ENCODE measurements at regions not wholly inside any gene's neighbourhood (a gene's known extent, or its start where the extent isn't known, plus 50 kb on each side); places are given as distances from the start of the nearest gene placed in this dataset.

- H2AFZ ChIP-seq (replicated peaks; ENCODE audit: low read length, poor library complexity), result no peak overlapping the region
- H3K14ac ChIP-seq (replicated peaks; ENCODE audit: low read depth, low read length), result no peak overlapping the region
- no peak overlapping the region for H2BK120ac ChIP-seq (ENCODE audit: low read depth, low read length)
- peaks cover 5% of the 10 kb centered on the region; the same call in 1 of the 2 replicates for H3K9me3 ChIP-seq (ENCODE audit: control insufficient read depth, insufficient read depth, low read length)
- no peaks in the 10 kb centered on the region for H3K36me3 ChIP-seq (ENCODE audit: control insufficient read depth, insufficient read depth, low read length)
- H3K27me3 ChIP-seq (ENCODE audit: control insufficient read depth, insufficient read depth, low read length), result no peaks in the 10 kb centered on the region
- no peak overlapping the region for H4K5ac ChIP-seq (ENCODE audit: low read depth, low read length)
- no peak overlapping the region for H2AK5ac ChIP-seq (ENCODE audit: low read depth, low read length)
- no peak for ATAC-seq (ENCODE audit: low read depth)
- H3K9ac ChIP-seq (ENCODE audit: low read depth, low read length), result no peak overlapping the region
- no TSS peak for BruUV-seq (replicated peaks)
- no peak overlapping the region for H3K18ac ChIP-seq (ENCODE audit: low read depth, low read length)
- H3K56ac ChIP-seq (ENCODE audit: extremely low read depth, insufficient read depth, low read length), result no peak overlapping the region
- H4K8ac ChIP-seq (ENCODE audit: low read depth in 2 of 2, low read length in 2 of 2), result no peak overlapping the region
- H4K20me1 ChIP-seq (ENCODE audit: insufficient read depth, low read length), result no peaks in the 10 kb centered on the region
- H3K4ac ChIP-seq (ENCODE audit: low read depth, low read length), result no peak overlapping the region
- no peaks in the 10 kb centered on the region for H3K4me1 ChIP-seq (ENCODE audit: control insufficient read depth, insufficient read depth, low read length)
- ChIA-PET CTCF (no interaction called here), POLR2A (ENCODE audit: unreplicated experiment) (no interaction called here)
- H3K4me3 ChIP-seq (ENCODE audit: insufficient read depth, low read depth, low read length), result no peak overlapping the region
- WGBS, 2 experiments (ENCODE audit: extremely low coverage in 2 of 2, insufficient read length in 1 of 2), result 60% methylated on average over 1 of the region's 4 CpGs; no CpG with 5 or more reads in 1 of the 2 experiments
- no peak overlapping the region for H2AK9ac ChIP-seq (replicated peaks; ENCODE audit: low read depth, low read length, poor library complexity)
- H3K27ac ChIP-seq (ENCODE audit: insufficient read depth, low read length), result no peak overlapping the region
- H2BK5ac ChIP-seq (ENCODE audit: low read depth, low read length, poor library complexity, severe bottlenecking), result no peak overlapping the region
- H4K91ac ChIP-seq (ENCODE audit: insufficient read depth, low read depth, low read length), result no peak overlapping the region
- dilution Hi-C loops (cut with HindIII; ENCODE audit: low sequenced_read_pairs, unreplicated experiment), result no loop called here
- TF ChIP-seq USF2 (IDR thresholded peaks at IDR 0.05; ENCODE audit: low read depth, low read length), result no peak
- TF ChIP-seq FOS (IDR thresholded peaks at IDR 0.05; ENCODE audit: low read depth, low read length), result no peak
- intact Hi-C loops (cut with micrococcal nuclease), result no loop called here
- in situ Hi-C loops (cut with MboI; ENCODE audit: low sequenced_read_pairs), result no loop called here
- H2BK15ac ChIP-seq (ENCODE audit: low read depth, low read length), result no peak overlapping the region
- H3K9me1 ChIP-seq (ENCODE audit: insufficient read depth, low read length), result no peaks in the 10 kb centered on the region
- no peak overlapping the region for H3K4me2 ChIP-seq (ENCODE audit: low read depth, low read length)
- DNase-seq, result no peak
- no peak overlapping the region for H2BK20ac ChIP-seq (ENCODE audit: low read depth, low read length)
- no peaks in the 10 kb centered on the region for H3K79me1 ChIP-seq (ENCODE audit: low read depth in 1 of 2, low read length in 2 of 2)
- no peak overlapping the region for H3K23ac ChIP-seq (ENCODE audit: low read depth, low read length)
Observed at GRCh38 chr10:8498881-8499280, 444.4 kb downstream of the GATA3 start.

Measured in IMR-90 (cell line).